ENCODE measurements at regions not wholly inside any gene's neighbourhood (a gene's known extent, or its start where the extent isn't known, plus 50 kb on each side); places are given as distances from the start of the nearest gene placed in this dataset.

DNA sequence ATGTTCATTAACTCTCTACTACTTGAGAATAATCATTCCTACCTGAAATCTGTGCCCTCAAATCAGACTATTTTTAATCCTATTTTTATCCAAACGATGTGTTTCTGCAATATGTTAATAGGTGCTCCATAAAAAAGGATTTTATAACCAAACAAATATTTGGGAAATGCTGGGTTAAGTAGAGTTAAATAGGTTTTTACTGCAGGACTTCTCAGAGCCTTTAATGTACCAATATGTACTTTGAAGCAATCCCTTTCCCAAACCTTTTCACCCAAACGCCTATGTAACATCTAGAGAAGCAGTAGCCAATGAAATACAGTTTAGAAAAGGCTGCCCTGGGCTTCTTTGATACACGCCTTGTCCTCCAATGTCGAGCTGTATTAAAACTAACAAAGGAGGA lies 182.5 kb downstream of the SP3 start:
- DNase-seq (ENCODE audit: extremely low spot score, unreplicated experiment) = no peak
- Mint-ChIP-seq H3K4me3 (no peak overlapping the region), H3K27me3 (peaks cover 18% of the 10 kb centered on the region), H3K27ac (no peak overlapping the region), H3K36me3 (no peaks in the 10 kb centered on the region), H3K4me1 (ENCODE audit: unreplicated experiment) (no peaks in the 10 kb centered on the region), H3K9me3 (peaks cover 3% of the 10 kb centered on the region)
- TF ChIP-seq CTCF (conservative IDR thresholded peaks at IDR 0.05) = no peak

DNA sequence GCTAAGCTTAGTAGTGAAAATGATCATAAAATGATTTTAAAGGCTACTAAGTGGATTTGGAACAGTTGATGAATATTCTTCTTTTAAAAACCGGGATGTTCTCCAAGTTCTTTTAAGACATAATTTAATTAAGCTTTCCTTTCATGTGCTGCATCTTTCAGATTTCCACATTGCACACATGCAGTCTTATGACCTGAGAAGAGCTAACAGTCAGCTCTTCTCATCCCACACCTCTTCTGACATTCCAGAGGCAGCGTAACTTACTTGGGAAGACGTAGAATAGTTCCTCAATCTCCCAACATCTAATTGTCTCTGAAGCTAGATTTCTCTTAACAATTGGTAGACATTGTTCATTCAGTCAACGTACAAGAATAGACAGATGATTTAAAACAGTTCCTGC lies 181.8 kb downstream of the SP3 start:
- no peak for TF ChIP-seq CTCF (conservative IDR thresholded peaks at IDR 0.05)

DNA sequence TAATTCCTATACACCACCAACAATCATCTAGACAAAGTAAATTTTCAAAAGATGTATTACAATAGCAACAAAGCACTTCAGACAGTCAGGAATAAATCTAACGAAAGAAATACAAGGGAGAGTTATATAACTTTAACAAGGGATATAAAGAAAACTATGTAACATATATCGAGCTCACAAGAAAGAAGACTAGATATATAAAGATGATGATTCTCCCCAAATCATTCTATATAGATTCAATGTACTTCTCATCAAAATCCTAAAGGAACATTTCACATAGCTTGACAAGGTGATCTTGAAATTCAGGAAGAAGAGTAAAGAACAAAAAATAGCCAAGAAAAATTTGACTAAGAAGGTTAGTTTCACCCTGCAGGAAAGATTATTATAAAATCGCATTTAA lies 179.4 kb downstream of the SP3 start:
- Mint-ChIP-seq H3K27me3 (peaks cover 22% of the 10 kb centered on the region), H3K36me3 (no peaks in the 10 kb centered on the region), H3K4me1 (ENCODE audit: unreplicated experiment) (no peaks in the 10 kb centered on the region), H3K4me3 (no peak overlapping the region), H3K9me3 (no peaks in the 10 kb centered on the region), H3K27ac (no peak overlapping the region)
- no peak for TF ChIP-seq CTCF (conservative IDR thresholded peaks at IDR 0.05)
- no peak for DNase-seq (ENCODE audit: extremely low spot score, unreplicated experiment)

More for the DNA sequence above, 181.8 kb downstream of the SP3 start:
- Mint-ChIP-seq H3K36me3 (no peaks in the 10 kb centered on the region), H3K4me3 (no peak overlapping the region), H3K4me1 (ENCODE audit: unreplicated experiment) (no peaks in the 10 kb centered on the region), H3K9me3 (peaks cover 3% of the 10 kb centered on the region), H3K27me3 (peaks cover 22% of the 10 kb centered on the region), H3K27ac (no peak overlapping the region)
- no peak for DNase-seq (ENCODE audit: extremely low spot score, unreplicated experiment)

DNA sequence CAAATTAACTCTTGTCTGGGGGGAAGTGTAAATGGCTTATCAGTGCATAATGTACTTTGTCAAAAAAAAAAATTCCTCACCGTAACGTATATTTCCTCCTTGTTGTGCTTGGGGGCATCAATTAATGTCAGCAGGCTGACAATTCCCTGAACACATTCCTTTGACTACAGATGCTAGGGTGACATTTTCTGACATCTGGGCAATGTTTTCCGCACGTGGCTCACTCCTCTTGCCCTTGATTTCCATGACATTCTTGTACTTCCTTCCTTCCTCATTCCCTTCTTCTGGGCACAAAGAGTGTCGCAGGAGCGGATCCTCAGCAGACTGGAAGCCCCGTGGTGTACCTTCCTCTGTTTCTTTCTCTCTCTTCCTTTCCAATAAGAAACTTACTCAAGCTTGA lies 173.7 kb downstream of the SP3 start:
- no peak for DNase-seq (ENCODE audit: extremely low spot score, unreplicated experiment)
- Mint-ChIP-seq H3K27me3 (peaks cover 34% of the 10 kb centered on the region), H3K27ac (no peak overlapping the region), H3K4me1 (ENCODE audit: unreplicated experiment) (peaks cover 18% of the 10 kb centered on the region), H3K9me3 (no peaks in the 10 kb centered on the region), H3K4me3 (no peak overlapping the region), H3K36me3 (no peaks in the 10 kb centered on the region)
- TF ChIP-seq CTCF (conservative IDR thresholded peaks at IDR 0.05) = no peak

DNA sequence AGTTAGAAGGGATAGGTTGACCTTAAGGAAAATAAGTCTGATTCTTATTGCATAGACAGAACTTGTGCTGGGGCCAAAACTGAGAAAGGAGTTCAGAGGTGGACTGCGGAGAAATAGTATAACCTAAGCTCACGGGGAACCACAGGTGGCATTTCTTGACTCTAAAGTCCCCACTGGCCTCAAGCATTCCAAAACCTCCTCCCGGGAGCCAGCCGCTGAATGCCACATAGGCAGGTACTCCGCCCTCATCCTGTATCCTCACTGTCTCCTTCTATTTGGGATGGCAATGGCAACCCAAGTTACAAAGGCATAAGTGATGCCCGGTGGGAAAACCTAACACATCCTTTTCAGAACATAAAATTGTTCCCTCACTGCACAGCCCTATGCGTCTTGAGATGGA lies 173.0 kb downstream of the SP3 start:
- no peak for DNase-seq (ENCODE audit: extremely low spot score, unreplicated experiment)
- TF ChIP-seq CTCF (conservative IDR thresholded peaks at IDR 0.05) = no peak
- Mint-ChIP-seq H3K27ac (no peak overlapping the region), H3K9me3 (no peaks in the 10 kb centered on the region), H3K36me3 (no peaks in the 10 kb centered on the region), H3K27me3 (peaks cover 33% of the 10 kb centered on the region), H3K4me3 (no peak overlapping the region), H3K4me1 (ENCODE audit: unreplicated experiment) (peaks cover 20% of the 10 kb centered on the region)

GRCh38 chr2:173792741-173793140 lies 172.4 kb downstream of the SP3 start:
- no peak for TF ChIP-seq CTCF (conservative IDR thresholded peaks at IDR 0.05)
- no peak overlapping the region for H3K27ac Mint-ChIP-seq
- H3K27me3 Mint-ChIP-seq = peaks cover 31% of the 10 kb centered on the region
- H3K4me1 Mint-ChIP-seq (ENCODE audit: unreplicated experiment) = peaks cover 20% of the 10 kb centered on the region
- H3K36me3 Mint-ChIP-seq = no peaks in the 10 kb centered on the region
- no peak for DNase-seq (ENCODE audit: extremely low spot score, unreplicated experiment)
- H3K4me3 Mint-ChIP-seq = no peak overlapping the region
- no peaks in the 10 kb centered on the region for H3K9me3 Mint-ChIP-seq

Measured in type B pancreatic cell (in vitro differentiated cells).